Ectodermal cell (in vitro differentiated cells): ENCODE measurements at regions not wholly inside any gene's neighbourhood (a gene's known extent, or its start where the extent isn't known, plus 50 kb on each side); places are given as distances from the start of the nearest gene placed in this dataset.
"Not testable (repeated sequence)": the region's sequence is repeated elsewhere in the genome, so short reads cannot be mapped to it uniquely, and the experiment has no call there.

Experiments
- H3K27ac ChIP-seq: 2 replicates; pipeline ENCODE4 v1.7.0; 2013; ENCODE audit warnings: mild to moderate bottlenecking, low read depth, low read length; ENCODE audit not compliant: insufficient read depth, poor library complexity, severe bottlenecking
- H3K27me3 ChIP-seq: 2 replicates; pipeline ENCODE4 v1.7.0; 2013; ENCODE audit warnings: mild to moderate bottlenecking, low read length; ENCODE audit not compliant: insufficient read depth, control insufficient read depth, poor library complexity, severe bottlenecking
- H3K36me3 ChIP-seq: one replicate; pipeline ENCODE4 v1.7.0; 2013; ENCODE audit warnings: low read length; ENCODE audit not compliant: control insufficient read depth, insufficient read depth
- H3K4me1 ChIP-seq: one replicate; pipeline ENCODE4 v1.7.0; 2013; ENCODE audit warnings: low read length; ENCODE audit not compliant: control insufficient read depth, insufficient read depth
- H3K4me3 ChIP-seq: 2 replicates; pipeline ENCODE4 v1.7.0; 2013; ENCODE audit warnings: low read depth, low read length, control low read depth; ENCODE audit not compliant: insufficient read depth
- H3K9me3 ChIP-seq: 2 replicates; pipeline ENCODE4 v1.7.0; 2013; ENCODE audit warnings: mild to moderate bottlenecking, low read length, moderate library complexity; ENCODE audit not compliant: control insufficient read depth
- WGBS, 2 experiments: methylation state at CpG; one replicate each; pipeline ENCODE4 v1.1.7; 2013; ENCODE audit warnings: missing lambda C conversion rate in 2 of 2; 5-methylcytosine and 5-hydroxymethylcytosine counted together

GRCh38 chr13:79987323-79987722, 353.6 kb downstream of the SPRY2 start:
- Histone ChIP-seq H3K36me3 (no peaks in the 10 kb centered on the region), H3K4me3 (no peak overlapping the region), H3K4me1 (no peaks in the 10 kb centered on the region), H3K27me3 (no peaks in the 10 kb centered on the region), H3K27ac (no peak overlapping the region), H3K9me3 (no peaks in the 10 kb centered on the region)

- Histone ChIP-seq H3K9me3 (no peaks in the 10 kb centered on the region), H3K27me3 (no peaks in the 10 kb centered on the region), H3K36me3 (no peaks in the 10 kb centered on the region), H3K4me1 (no peaks in the 10 kb centered on the region), H3K4me3 (no peak overlapping the region), H3K27ac (no peak overlapping the region)
- 88 to 100% methylated on average over 1 of the region's 1 CpG for WGBS, 2 experiments
Measured at GRCh38 chr13:79986890-79987289, 354.0 kb downstream of the SPRY2 start.

GRCh38 chr13:79974935-79975650, 365.8 kb downstream of the SPRY2 start:
- 91 to 92% methylated on average over 7 of the region's 7 CpGs for WGBS, 2 experiments
- H3K4me1 ChIP-seq, result not testable (repeated sequence)

GRCh38 chr13:79973533-79973963, 367.4 kb downstream of the SPRY2 start:
- H3K27me3 ChIP-seq, result no peaks in the 10 kb centered on the region
- H3K9me3 ChIP-seq, result peaks cover 2% of the 10 kb centered on the region
- H3K27ac ChIP-seq, result no peak overlapping the region
- H3K36me3 ChIP-seq, result no peaks in the 10 kb centered on the region
- no peaks in the 10 kb centered on the region for H3K4me1 ChIP-seq
- 94 to 97% methylated on average over 4 of the region's 4 CpGs for WGBS, 2 experiments
- H3K4me3 ChIP-seq, result no peak overlapping the region

More at GRCh38 chr13:79974935-79975650, 365.8 kb downstream of the SPRY2 start:
- not testable (repeated sequence) for H3K9me3 ChIP-seq, H3K36me3 ChIP-seq, H3K27me3 ChIP-seq, H3K27ac ChIP-seq, H3K4me3 ChIP-seq

GRCh38 chr13:79972066-79972569, 368.8 kb downstream of the SPRY2 start:
- no peaks in the 10 kb centered on the region for H3K36me3 ChIP-seq
- H3K27ac ChIP-seq, result no peak overlapping the region
- peaks cover 3% of the 10 kb centered on the region for H3K27me3 ChIP-seq
- 98 to 100% methylated on average over 2 of the region's 2 CpGs for WGBS, 2 experiments
- peaks cover 2% of the 10 kb centered on the region for H3K9me3 ChIP-seq
- no peaks in the 10 kb centered on the region for H3K4me1 ChIP-seq
- no peak overlapping the region for H3K4me3 ChIP-seq

- H3K4me1 ChIP-seq, result no peaks in the 10 kb centered on the region
- no peaks in the 10 kb centered on the region for H3K36me3 ChIP-seq
- H3K4me3 ChIP-seq, result no peak overlapping the region
- WGBS, 2 experiments, result 11 to 12% methylated on average over 2 of the region's 2 CpGs
- H3K9me3 ChIP-seq, result no peaks in the 10 kb centered on the region
- peaks cover 3% of the 10 kb centered on the region for H3K27me3 ChIP-seq
- no peak overlapping the region for H3K27ac ChIP-seq
Measured at GRCh38 chr13:79966493-79966895, 374.4 kb downstream of the SPRY2 start.

- Histone ChIP-seq H3K27me3 (peaks cover 3% of the 10 kb centered on the region), H3K4me3 (no peak overlapping the region), H3K27ac (no peak overlapping the region), H3K4me1 (no peaks in the 10 kb centered on the region), H3K9me3 (no peaks in the 10 kb centered on the region), H3K36me3 (no peaks in the 10 kb centered on the region)
- 93 to 94% methylated on average over 3 of the region's 3 CpGs for WGBS, 2 experiments
Measured at GRCh38 chr13:79966059-79966458, 374.9 kb downstream of the SPRY2 start.

GRCh38 chr13:79946556-79946955, 394.4 kb downstream of the SPRY2 start:
- no peaks in the 10 kb centered on the region for H3K27me3 ChIP-seq
- H3K4me3 ChIP-seq, result no peak overlapping the region
- WGBS, 2 experiments, result 93 to 97% methylated on average over 2 to 3 of the region's 3 CpGs
- H3K36me3 ChIP-seq, result no peaks in the 10 kb centered on the region
- H3K27ac ChIP-seq, result no peak overlapping the region
- no peaks in the 10 kb centered on the region for H3K9me3 ChIP-seq
- no peaks in the 10 kb centered on the region for H3K4me1 ChIP-seq

GRCh38 chr13:79943346-79944023, 397.4 kb downstream of the SPRY2 start:
- H3K4me1 ChIP-seq, result no peaks in the 10 kb centered on the region
- no peaks in the 10 kb centered on the region for H3K9me3 ChIP-seq
- no peak overlapping the region for H3K27ac ChIP-seq
- 95 to 100% methylated on average over 1 to 2 of the region's 2 CpGs for WGBS, 2 experiments
- no peaks in the 10 kb centered on the region for H3K36me3 ChIP-seq
- H3K4me3 ChIP-seq, result no peak overlapping the region
- H3K27me3 ChIP-seq, result no peaks in the 10 kb centered on the region

- no peaks in the 10 kb centered on the region for H3K27me3 ChIP-seq
- no peaks in the 10 kb centered on the region for H3K36me3 ChIP-seq
- no peak overlapping the region for H3K4me3 ChIP-seq
- no peak overlapping the region for H3K27ac ChIP-seq
- no peaks in the 10 kb centered on the region for H3K4me1 ChIP-seq
- 89 to 95% methylated on average over 5 of the region's 5 CpGs for WGBS, 2 experiments
- H3K9me3 ChIP-seq, result no peaks in the 10 kb centered on the region
Measured at GRCh38 chr13:79941752-79942151, 399.2 kb downstream of the SPRY2 start.
